GM12875 (cell line): ENCODE measurements at regions not wholly inside any gene's neighbourhood (a gene's known extent, or its start where the extent isn't known, plus 50 kb on each side); places are given as distances from the start of the nearest gene placed in this dataset.

ENCODE experiments used
- H3K4me3 ChIP-seq: one replicate; pipeline ENCODE4 v1.5.1; 2011; ENCODE audit warnings: low read depth, low read length, control low read depth
- TF ChIP-seq, protein P1 (sequence below): IDR thresholded peaks from 2 replicates; pipeline ENCODE4 v1.5.1; 2011; ENCODE audit warnings: low read depth, mild to moderate bottlenecking, control low read depth, inconsistent platforms, low read length, moderate library complexity, borderline replicate concordance; ENCODE audit not compliant: insufficient read depth

DNA sequence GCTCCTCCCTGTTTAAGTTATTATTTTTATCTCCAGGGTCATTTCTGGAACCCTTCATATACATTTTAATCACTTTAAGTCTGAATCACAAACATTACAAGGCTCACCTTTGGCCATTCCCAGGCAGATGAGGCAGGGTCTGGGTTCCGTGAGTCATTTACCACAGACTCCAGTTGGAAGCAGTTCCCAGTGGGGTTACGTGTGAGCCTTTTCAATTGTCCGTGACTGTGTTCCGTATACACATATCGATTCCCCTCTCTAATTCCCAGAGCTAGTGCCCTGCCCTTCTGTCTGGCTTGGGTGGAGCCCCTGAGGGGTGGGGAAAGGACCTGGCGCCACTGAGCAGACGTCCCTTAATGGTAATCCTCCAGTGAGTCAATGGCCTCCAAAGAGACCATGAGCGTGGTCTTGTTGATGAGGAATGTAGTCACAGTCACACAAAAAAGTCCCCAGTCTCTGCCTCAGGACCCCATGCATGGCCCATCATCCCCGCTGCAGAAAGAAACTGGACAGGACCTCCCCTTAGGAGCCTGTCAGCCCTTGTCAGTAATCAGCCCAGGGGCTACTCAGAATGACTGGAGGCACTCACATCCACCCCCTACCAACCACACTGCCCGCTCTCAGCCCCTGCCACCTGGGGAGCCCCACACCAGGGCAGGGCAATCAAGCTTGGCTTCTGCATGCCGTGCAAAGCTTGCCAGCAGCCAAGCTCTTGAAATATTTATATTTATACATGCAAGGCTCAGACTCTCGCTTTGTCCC, 144.4 kb downstream of the ZIC5 start:
- H3K4me3 ChIP-seq = no peak overlapping the region

DNA sequence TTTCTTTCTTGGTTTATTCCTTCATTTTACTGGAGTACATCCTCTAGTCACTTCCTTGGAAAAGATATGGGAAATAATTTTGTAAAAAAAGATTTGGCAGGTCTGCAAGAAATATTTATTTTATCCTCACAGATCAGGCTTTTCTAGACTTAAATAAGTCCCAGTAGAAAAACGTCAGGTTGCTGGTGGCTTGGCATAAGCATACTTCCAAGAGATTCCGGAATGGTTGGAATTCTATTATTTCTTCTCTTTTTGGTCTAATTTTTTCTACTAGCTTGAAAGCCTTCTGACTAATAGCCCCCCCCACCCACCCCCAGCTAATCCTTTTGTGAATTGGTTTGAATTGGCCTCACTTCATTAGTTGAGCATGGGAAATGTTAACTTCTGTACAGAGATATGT, 147.6 kb downstream of the ZIC5 start:
- TF ChIP-seq, protein P1, sequence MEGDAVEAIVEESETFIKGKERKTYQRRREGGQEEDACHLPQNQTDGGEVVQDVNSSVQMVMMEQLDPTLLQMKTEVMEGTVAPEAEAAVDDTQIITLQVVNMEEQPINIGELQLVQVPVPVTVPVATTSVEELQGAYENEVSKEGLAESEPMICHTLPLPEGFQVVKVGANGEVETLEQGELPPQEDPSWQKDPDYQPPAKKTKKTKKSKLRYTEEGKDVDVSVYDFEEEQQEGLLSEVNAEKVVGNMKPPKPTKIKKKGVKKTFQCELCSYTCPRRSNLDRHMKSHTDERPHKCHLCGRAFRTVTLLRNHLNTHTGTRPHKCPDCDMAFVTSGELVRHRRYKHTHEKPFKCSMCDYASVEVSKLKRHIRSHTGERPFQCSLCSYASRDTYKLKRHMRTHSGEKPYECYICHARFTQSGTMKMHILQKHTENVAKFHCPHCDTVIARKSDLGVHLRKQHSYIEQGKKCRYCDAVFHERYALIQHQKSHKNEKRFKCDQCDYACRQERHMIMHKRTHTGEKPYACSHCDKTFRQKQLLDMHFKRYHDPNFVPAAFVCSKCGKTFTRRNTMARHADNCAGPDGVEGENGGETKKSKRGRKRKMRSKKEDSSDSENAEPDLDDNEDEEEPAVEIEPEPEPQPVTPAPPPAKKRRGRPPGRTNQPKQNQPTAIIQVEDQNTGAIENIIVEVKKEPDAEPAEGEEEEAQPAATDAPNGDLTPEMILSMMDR = no peak
- H3K4me3 ChIP-seq = no peak overlapping the region

More for the DNA sequence above, 144.4 kb downstream of the ZIC5 start:
- TF ChIP-seq, protein P1 = no peak

DNA sequence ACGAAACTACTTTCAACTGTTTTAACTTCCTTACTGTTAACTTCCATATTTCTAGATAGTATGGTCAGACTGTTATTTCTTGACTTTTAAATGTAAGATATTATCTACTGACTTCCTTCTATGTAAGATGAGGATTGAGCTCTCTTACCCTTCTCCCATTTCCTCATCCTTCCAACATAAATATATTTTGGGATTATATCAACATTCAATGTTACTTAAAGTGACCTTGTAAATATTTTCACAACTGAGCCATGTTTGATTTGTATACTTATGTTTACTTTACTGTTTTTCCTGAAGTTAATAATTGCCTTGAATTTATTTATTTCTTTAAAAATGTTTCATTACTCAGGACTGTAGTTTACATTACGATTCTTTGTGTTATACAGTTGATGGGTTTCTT, 148.7 kb downstream of the ZIC5 start:
- TF ChIP-seq, protein P1 = no peak
- no peak overlapping the region for H3K4me3 ChIP-seq

DNA sequence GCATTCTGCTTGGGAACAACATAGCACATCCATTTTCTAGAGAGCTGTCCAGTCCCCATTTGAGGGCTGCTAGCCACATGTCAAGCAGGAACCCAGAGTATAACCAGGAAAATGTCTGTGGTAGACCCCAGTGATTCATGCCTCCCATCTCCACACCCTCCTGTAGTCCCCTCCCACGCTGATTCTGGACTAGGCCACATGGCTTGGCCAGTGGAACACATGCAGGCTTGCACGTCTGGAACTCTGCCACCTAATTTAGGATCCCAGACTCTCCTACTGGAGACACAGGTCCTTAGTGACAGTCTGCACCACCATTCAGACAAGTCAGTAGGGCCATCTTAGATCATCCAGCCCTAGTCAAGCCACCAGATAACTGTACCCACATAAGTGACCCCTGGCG, 149.8 kb downstream of the ZIC5 start:
- TF ChIP-seq, protein P1 = no peak
- H3K4me3 ChIP-seq = no peak overlapping the region

DNA sequence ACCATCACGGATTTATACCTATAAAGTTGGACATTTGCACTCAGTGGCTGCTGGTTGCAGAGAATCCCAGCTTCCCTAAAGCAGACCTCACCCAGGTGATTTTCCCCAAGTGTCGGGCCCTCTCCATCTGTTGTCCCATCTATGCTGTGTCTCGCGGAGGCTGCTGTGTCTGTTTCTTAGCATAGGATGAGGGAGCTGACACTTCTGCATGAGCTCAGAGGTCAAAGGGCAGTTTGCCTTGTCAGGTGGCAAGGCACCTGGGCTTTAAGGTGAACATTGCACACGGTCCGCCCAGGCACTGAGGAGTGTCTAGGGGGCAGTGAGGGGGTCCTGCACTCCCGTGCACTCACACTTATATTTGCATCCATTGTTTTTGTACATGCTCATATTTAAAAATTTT, 151.6 kb downstream of the ZIC5 start:
- no peak overlapping the region for H3K4me3 ChIP-seq
- TF ChIP-seq, protein P1 = no peak

DNA sequence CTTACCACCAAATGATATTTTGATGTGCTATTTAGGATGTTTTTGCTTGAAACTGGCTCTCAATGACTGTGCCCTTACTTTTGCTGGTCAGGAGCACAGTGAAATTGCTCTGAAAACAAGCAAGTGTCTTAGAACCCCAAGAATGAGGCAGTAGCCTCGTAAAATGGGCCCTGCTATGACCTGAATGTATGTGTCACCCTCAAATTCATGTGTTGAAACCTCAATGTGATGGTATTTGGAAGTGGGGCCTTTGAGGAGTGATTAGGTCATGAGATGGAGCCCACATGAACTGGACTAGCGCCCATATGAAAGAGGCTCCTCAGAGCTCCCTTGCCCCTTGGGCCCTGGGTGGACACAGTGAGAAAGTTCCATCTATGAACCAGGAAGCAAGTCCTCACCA, 155.2 kb downstream of the ZIC5 start:
- H3K4me3 ChIP-seq = no peak overlapping the region
- TF ChIP-seq, protein P1 = no peak
